IPS DF 4.7 (cell line): ENCODE measurements at regions not wholly inside any gene's neighbourhood (a gene's known extent, or its start where the extent isn't known, plus 50 kb on each side); places are given as distances from the start of the nearest gene placed in this dataset.
"Not testable (repeated sequence)": the region's sequence is repeated elsewhere in the genome, so short reads cannot be mapped to it uniquely, and the experiment has no call there.

Source experiments
- DNase-seq: peaks from one replicate; pipeline ENCODE4 v3.0.0-alpha.2; 2013; ENCODE audit warnings: low spot score; ENCODE audit errors: extremely low read depth

DNA sequence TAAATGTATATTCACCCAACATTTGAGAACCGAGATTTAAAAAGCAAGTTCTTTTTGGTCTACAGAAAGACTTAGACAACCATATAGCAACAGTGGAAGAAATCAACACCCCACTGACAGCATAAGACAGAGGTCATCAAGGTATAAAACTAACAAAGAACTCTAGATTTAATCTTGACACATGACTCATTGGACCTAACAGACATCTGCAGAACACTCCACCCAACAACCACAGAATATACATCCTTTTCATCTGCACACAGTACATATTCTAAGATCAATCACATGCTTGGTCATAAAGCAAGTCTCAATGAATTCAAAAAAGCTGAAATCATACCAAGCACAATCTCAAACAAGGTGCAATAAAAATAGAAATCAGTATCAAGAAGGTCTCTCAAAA is 65.8 kb downstream of the SPIN4 start:
- DNase-seq = no peak

DNA sequence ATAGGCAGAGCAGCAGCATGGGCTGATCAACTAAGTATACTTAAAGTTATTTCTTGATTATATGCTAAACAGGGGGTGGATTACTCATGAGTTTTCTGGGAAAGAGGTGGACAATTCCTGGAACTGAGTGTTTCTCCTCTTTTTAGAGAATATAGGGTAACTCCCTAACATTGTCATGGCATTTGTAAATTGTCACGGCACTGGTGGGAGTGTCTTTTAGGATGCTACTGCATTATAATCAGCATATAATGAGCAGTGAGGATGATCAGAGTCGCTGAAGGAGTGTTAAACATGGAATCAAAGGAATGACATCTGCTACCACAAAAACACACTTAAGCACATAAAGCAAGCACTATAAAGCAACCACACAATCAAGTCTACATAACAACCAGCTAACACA is 66.5 kb downstream of the SPIN4 start:
- DNase-seq = no peak

DNA sequence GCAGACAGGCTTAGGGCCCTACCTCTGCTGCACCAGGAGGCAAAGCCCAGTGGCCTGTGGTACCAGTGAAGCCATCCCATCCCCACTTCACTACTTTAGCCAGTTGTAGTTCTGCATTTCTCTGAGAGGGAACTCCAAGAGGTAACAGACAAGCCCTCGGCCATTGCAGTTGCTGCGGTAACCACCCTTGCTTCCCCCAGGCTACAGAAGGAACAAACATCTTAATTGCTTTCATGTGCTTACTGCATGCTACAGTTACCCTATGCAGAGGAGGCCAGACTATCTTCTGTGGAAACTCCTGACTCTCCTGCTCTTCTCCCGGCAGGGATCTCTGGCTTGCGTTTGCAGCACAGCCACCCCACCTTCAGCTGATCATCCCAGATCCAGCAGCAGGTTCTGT is 67.8 kb downstream of the SPIN4 start:
- DNase-seq = no peak

DNA sequence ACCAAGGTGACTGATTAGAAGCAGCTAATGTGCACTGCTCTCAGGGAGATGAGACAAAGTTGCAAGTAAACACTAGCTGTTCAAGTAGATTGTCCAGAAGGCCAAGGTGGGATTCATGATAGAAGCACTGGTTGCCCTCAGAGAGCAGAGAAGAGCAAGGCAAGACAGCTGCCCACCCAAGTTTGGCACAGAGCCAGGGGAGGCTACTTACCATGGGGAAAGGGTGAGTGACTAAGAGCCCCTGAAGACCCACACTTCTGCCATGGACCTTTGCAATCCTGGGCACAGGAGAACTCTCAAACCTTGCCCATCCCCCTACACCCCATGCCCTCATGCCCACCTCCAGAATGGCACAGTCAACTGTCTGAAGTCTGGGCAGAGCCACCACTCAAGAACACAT is 68.3 kb downstream of the SPIN4 start:
- DNase-seq = no peak

DNA sequence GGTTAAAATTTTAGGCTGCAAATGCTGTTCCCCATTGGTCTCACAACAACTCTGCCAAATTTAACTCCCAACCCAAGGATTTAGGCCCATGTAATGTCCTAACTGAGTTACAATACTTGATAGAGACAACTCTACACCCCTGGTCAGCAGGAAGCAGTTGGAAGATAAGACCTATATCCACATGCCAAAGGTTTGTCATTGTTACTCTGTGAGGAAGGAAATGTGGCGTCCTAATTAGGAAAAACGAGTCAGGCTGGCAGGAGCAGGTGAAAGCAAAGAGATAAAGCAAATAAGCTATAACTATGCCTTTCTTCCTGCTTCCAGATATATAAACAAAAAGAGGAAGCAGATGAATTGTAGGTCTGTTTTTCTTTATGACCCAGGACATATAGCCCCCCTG is 69.1 kb downstream of the SPIN4 start:
- DNase-seq = no peak

DNA sequence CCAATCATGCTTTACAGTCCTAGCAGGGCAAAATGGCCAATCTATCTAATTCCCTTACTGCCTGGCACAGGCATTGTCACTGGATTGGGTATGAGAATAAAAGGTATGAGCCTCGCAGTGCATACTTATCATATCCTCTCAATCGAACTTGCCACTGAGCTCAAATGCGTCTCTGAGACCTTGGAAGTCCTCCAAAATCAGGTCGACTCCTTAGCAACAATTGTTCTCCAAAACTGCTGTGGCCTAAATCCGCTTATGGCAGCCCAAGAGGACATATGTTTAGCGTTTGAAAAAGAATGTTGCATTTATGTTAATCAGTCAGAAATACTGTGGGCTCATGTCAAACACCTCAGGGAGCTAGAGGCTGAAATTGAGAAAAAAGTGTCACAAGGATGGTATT is 69.7 kb downstream of the SPIN4 start:
- DNase-seq = no peak

DNA sequence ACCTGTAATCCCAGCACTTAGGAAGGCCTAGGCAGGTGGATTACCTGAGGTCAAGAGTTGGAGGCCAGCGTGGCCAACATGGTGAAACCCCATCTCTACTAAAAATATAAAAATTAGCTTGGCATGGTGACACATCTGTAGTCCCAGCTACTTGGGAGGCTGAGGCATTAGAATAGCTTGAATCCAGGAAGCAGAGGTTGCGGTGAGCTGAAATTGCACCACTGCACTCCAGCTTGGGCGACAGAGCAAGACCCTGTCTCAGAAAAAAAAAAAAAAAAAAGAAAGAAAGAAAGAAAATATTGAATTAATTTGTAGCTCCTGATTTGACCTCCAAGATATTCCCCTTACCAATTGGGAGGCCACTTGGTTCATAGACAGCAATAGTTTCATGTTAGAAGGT is 73.7 kb downstream of the SPIN4 start:
- DNase-seq = not testable (repeated sequence)

DNA sequence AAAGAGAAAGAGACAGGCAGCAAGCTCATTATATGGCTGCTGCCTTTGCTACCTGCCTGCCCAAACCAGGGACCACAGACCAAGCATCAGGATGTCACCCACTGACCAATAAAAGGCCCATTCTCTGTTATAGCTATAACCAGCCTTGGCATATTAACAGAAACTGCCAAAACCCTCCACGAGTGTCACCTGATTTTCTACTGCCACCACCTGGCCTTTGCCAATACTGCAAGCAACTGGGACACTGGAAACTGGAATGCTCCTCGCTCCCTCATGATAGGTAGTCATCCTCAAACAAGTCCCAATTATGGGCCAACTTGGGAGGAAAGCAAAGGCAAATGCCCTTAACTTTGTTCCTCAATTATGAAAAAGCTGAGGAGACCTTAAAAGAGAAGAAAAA is 76.0 kb downstream of the SPIN4 start:
- DNase-seq = no peak

DNA sequence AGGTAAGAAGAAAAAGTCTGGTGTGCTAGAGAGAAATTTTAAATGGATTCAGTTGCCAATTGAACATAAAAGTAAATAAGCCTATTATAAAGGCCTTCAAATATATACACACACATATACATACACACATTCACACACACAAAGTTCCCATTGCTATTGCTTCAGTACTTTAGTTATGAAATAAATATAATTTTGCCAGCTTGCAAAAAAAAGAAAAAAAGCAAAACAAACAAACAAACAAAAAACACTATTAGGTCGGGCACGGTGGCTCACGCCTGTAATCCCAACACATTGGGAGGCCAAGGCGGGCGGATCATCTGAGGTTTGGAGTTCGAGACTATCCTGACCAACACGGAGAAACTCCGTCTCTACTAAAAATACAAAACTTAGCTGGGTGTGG is 80.3 kb downstream of the SPIN4 start:
- no peak for DNase-seq

DNA sequence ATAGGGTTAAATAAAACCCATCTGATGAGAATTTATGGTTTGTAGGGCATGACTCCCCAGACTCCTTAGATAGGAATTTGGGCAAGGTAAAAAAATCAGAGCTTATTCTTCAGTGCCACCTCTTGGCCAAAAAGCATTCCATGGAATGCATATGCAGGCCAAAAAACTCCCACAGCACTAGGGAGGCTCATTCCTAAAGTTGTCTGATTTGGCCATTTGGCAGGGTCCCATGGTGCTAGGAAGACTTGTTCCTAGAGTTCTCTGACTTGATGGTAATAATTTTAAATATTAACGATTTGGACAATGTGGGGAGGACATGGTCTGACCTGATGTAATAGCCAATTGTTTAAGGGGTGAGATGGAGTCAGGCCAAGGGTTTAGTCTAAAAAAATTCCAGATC is 93.0 kb downstream of the SPIN4 start:
- DNase-seq = no peak

DNA sequence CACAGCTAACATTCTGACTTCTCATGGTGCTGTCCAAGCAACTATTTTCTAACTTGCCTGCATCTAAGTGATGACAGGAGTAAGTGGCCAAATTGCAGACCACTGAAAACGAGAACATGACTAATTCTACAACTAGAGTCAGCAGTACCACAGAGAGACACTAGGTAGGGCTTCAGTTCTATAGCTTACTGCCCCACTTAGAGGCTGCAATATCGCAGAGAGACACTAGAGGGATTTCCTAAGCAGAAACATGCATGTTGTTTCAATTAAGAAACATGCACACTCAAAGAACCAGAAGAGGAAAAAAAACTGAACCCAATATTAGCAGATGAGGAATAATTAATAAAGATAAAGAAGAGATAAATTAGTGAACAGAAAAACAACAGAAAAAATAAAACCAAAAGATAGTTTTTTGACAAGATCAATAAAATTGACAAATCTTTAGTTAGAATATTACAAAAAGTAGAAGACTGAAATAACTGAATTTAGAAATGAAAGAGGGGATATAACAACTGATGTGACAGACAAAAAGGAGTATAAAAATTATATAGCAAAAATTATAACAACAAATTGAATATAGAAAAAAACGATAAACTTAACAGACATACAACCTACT is 100.8 kb downstream of the SPIN4 start:
- DNase-seq = peak; percentile 38

DNA sequence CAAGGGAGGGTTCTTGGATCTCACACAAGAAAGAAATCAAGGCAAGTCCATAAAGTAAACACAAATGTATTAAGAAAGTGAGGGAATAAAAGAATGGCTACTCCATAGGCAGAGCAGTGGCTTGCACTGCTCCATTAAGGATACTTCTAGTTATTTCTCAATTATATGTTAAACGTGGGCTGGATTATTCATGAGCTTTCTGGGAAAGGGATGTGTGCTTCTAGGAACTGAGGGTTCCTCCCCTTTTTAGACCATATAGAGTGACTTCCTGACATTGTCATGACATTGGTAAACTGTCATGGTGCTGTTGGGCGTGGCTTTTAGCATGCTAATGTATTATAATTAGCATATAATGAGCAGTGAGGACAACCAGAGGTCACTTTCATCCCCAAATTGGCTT is 108.4 kb downstream of the SPIN4 start:
- DNase-seq = not testable (repeated sequence)

DNA sequence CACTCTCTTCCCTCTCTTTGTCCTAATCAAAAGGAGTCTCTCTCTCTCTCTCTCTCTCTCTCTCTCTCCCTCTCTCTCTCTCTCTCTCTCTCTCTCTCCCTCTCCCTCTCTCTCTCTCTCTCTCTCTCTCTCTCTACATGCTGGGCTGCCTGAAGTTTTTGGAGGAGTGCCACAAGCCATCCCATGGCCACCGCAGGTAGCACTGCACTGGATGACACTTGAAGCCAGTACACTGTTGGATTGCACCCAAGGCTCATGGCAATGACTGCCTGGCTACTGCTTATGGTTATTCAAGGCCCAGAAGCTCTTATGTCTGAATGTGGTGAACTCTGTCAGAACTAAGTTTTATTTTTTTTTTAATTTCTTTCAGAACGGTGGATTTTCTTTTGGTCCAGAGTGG is 115.2 kb downstream of the SPIN4 start:
- not testable (repeated sequence) for DNase-seq

DNA sequence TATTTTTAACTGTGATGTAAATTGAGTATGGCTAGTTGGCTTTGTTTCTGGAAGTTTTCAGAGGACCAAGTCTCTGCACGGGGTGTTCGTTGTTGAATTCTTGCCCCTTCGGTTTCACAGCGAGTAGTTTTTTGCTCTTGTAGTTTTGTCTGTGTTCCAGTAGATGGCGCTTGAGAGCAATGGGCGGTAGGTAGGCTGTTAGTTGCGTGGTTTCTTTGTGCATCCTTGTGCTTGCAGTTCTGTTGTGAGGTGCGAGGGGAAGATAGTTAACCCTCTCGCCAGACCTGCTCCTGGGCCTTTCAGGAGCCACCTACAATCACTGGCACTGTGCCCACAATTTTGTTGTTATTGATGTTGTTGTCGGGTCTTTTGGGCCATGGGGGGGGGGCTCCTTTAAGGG is 118.1 kb downstream of the SPIN4 start:
- not testable (repeated sequence) for DNase-seq

DNA sequence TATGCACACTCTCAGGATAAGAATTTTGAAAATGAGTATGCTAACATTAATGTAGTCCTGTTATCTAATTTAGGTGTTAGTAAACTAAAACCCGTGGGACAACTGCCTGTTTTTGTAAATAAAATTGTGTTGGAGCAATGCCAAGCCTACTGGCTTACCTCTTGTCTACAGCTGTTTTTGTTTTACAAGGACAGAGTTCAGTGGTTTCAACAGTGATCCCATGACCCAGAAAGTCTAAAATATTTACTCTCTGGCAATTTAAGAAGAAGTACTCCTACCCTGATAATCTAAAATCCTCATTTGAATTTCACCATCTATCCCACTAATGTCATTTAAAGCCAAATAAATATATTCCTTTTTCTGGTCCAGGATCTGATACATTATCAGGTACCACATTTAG is 132.9 kb downstream of the SPIN4 start:
- DNase-seq = not testable (repeated sequence)

DNA sequence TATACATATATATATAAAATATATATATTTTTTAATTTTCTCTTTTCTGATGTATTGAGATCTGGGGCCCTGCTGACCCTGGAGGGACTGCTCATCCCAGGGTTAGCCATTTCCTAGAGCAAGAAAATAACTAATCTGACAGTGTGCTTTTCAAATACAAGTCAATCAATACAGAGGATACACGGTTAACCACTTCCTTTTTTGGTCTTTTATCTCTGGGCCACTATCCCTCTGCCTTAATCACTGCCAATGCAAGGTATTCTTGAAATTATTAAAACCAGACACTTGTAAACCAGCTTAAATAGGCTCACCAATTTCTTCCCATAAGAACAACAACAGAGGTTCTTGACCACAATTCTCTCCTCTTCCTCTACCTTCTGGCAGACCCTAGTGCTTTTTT is 133.6 kb downstream of the SPIN4 start:
- DNase-seq = not testable (repeated sequence)

DNA sequence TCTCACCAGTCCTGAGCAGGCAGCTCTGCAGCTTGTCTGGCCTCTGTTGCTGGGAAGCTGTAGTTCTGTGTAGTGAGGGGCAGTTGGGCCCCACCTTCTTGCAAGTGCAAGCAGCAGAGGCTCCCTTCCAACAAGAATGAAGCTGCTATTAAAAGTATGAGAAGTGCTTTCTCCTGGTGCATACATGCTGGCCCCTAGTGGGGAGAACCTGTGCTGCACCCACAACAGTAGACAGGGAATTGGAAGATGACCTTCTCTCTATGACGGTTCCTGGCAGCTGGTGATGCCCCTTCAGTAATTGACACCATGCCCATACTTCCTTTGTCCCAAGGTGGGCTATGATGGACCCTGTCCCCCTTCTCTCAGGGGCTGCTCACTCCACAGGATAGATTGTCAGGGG is 141.5 kb downstream of the SPIN4 start:
- not testable (repeated sequence) for DNase-seq

DNA sequence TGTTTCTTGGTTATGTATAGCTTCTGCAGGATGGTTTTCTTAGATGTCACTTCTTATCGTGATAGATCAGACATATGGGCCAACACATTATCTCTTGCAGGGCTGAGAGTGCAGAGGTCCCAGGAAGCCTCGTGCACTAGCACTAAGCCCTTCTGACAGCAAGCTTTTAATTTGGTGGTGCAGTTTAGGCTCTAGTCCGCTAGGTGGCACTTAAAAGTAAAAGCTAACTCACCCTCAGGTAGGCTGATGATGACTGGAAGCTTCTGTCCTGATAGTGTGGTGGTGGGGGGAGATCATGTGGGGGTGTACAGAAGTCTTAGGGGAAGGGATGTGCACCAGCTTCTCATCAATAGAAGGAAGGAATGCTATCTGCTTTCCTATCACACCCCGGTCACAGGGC is 142.0 kb downstream of the SPIN4 start:
- DNase-seq = not testable (repeated sequence)

DNA sequence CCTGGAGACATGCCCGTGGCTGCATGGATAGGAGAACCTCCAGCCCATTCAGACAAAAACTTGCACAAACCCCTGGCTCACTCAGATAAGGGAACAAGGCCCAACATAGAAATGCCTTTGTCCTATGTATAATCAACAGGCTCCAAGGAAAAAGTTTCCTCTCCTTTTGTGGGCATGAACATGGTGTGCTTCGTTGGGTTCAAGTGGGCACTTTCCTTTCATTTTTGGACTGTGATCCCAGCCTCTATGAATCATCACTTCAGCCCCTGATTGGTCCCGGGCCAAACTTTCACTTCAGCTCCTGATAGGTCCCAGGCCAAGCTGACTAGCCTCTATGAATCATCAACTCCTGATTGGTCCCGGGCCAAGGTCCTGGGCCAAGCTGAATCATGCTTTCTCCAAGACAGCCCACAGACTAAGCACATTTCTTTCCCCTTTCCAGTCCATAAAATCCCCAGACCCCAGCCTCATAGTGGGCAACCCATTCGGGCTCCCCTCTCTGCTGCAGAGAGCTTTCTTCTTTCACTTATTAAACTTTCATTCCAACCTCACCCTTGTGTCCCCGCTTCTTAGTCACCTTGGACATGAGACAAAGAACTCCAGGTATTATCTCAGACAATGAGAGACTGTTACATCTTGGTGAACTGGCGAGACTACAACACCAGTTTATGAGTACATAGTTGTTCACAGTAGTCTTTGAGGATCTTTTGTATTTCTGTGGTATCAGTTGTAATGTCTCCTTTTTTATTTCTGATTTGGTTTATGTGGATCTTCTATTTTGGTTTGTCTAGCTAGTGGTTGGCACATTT is 146.7 kb downstream of the SPIN4 start:
- DNase-seq = not testable (repeated sequence)

DNA sequence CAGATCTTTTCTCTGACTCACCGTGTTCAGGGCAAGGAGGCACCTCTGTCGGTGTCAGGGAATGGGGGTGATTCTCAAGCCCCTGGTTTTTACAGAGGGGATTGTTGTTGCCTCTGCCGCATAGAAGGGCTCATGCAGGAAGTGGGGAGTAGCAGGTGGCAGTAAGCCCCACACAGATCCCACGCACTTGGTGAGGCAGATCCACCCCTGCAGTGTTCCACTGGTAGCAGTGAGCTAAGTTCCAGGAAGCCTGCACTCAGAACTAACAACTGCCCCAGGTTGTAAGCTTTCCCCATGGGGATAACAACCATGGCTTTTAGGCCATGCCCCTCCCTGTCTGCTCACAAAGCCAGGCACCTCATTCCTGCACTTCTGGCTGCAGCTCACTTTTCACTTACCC is 149.1 kb downstream of the SPIN4 start:
- not testable (repeated sequence) for DNase-seq

DNA sequence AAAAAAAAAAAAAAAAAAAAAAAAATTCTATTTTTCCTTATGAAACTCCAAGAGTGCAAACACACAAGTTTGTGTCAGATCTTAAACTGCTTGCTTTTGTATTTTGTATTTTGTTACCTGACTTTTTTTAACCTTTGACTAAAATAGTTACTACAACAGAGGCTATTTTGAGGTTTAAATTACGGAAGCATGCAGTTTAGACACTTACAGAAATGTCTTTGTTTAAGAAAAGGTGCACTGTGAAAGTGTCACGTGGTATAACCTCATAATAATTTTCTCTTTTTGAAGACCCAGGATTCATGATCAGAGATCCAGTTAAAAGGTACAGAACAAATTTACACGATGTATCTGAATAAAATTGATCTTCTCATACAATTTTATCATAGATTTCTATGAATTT is 152.4 kb downstream of the SPIN4 start:
- DNase-seq = not testable (repeated sequence)

DNA sequence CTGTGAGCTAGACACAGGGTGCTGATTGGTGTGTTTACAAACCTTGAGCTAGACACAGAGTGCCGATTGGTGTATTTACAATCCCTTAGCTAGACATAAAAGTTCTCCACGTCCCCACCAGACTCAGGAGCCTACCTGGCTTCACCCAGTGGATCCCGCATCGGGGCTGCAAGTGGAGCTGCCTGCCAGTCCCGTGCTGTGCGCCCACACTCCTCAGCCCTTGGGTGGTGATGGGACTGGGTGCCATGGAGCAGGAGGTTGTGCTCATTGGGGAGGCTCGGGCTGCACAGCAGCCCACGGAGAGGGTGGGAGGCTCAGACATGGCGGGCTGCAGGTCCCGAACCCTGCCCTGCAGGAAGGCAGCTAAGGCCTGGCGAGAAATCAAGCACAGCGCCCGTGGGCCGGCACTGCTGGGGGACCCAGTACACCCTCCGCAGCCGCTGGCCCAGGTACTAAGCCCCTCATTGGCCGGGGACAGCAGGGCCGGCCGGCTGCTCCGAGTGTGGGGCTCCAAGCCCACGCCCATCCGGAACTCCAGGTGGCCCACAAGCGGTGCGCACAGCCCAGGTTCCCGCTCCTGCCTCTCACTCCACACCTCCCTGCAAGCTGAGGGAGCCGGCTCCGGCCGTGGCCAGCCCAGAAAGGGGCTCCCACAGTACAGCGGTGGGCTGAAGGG is 158.6 kb downstream of the SPIN4 start:
- DNase-seq = not testable (repeated sequence)

DNA sequence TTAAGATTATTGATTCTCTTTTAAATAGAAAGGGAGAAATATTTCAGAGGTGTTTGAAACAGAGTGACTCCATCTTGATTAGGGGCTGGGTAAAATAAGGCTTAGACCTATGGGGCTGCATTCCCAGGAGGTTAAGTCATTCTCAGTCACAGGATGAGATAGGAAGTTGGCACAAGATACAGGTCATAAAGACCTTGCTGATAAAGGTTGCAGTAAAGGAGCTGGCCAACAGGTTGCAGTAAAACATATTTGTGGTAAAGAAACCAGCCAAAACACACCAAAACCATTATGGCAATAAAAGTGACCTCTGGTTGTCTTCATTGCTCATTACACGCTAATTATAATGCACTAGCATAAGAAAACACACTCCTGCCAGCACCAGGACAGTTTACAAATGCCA is 165.0 kb downstream of the SPIN4 start:
- no peak for DNase-seq
